GM10248 (cell line): ENCODE measurements at regions not wholly inside any gene's neighbourhood (a gene's known extent, or its start where the extent isn't known, plus 50 kb on each side); places are given as distances from the start of the nearest gene placed in this dataset.

Experiments used
- CTCF ChIA-PET: fragments of 300-600 bp; sonication (Branson Sonifier 250); formaldehyde crosslinking; extraction: SDS; loops from one replicate; lab custom pipeline; 2021; ENCODE audit warnings: antibody characterized with exemption; lab: Yijun Ruan, JAX
- POLR2A ChIA-PET: fragments of 350-650 bp; sonication (Branson Sonifier 250); formaldehyde crosslinking; extraction: SDS; loops from one replicate; lab custom pipeline; 2020; ENCODE audit warnings: antibody characterized with exemption; lab: Yijun Ruan, JAX
- DNase-seq: peaks from one replicate; pipeline ENCODE4 v3.0.0; 2012; ENCODE audit errors: extremely low spot score
- CTCF ChIP-seq: IDR thresholded peaks from 2 replicates; pipeline ENCODE4 v1.5.1; 2012; ENCODE audit warnings: mild to moderate bottlenecking, low read depth; ENCODE audit errors: extremely low read depth, missing control alignments, control extremely low read depth

- no peak for DNase-seq
- POLR2A ChIA-PET = no interaction called here
- CTCF ChIA-PET = interaction anchor here (0.6 to 2.8 kb wide), 4 partner anchors 12 to 40 kb away, joined by 3 to 8 read pairs (median 6); no protein-coding TSS in a partner anchor
- TF ChIP-seq CTCF = no peak
Observed at GRCh38 chr1:91124989-91125417, 103.2 kb upstream of the ZNF644 start.

GRCh38 chr1:91124290-91124985 is 102.6 kb upstream of the ZNF644 start:
- TF ChIP-seq CTCF = no peak
- POLR2A ChIA-PET = no interaction called here
- DNase-seq = no peak
- CTCF ChIA-PET = interaction anchor here (0.6 to 2.8 kb wide), 4 partner anchors 13 to 41 kb away, joined by 3 to 8 read pairs (median 6); no protein-coding TSS in a partner anchor

GRCh38 chr1:91123773-91124172 is 101.9 kb upstream of the ZNF644 start:
- ChIA-PET POLR2A (no interaction called here), CTCF (interaction anchor here (0.9 to 2.8 kb wide), 2 partner anchors 13 to 18 kb away, joined by 5 to 8 read pairs; no protein-coding TSS in a partner anchor)

GRCh38 chr1:91123319-91123718 is 101.5 kb upstream of the ZNF644 start:
- ChIA-PET POLR2A (no interaction called here), CTCF (interaction anchor here (2.8 kb wide), 1 partner anchor 19 kb away, joined by 8 read pairs; no protein-coding TSS in a partner anchor)

More at GRCh38 chr1:91123773-91124172, 101.9 kb upstream of the ZNF644 start:
- TF ChIP-seq CTCF = no peak
- no peak for DNase-seq

GRCh38 chr1:91122106-91122717 is 100.4 kb upstream of the ZNF644 start:
- no peak for DNase-seq
- ChIA-PET POLR2A (no interaction called here), CTCF (interaction anchor here (1.6 to 1.7 kb wide), 2 partner anchors 15 to 44 kb away, joined by 5 to 10 read pairs; no protein-coding TSS in a partner anchor)
- no peak for TF ChIP-seq CTCF

More at GRCh38 chr1:91123319-91123718, 101.5 kb upstream of the ZNF644 start:
- no peak for DNase-seq
- no peak for TF ChIP-seq CTCF

- DNase-seq = no peak
- POLR2A ChIA-PET = no interaction called here
- TF ChIP-seq CTCF = no peak
- CTCF ChIA-PET = interaction anchor here (1.0 to 1.7 kb wide), 4 partner anchors 9 to 45 kb away, joined by 3 to 10 read pairs (median 4); no protein-coding TSS in a partner anchor
Observed at GRCh38 chr1:91121366-91121765, 99.5 kb upstream of the ZNF644 start.
